Spleen (tissue), 7 donors: ENCODE measurements at regions not wholly inside any gene's neighbourhood (a gene's known extent, or its start where the extent isn't known, plus 50 kb on each side); places are given as distances from the start of the nearest gene placed in this dataset.

Experiments used
- CTCF ChIP-seq, 11 experiments: fragments of 200-600 bp in 7 of 11; fragments of 450-650 bp in 4 of 11; sonication (generic) in 4 of 11; IDR thresholded peaks in 8 of 11; conservative IDR thresholded peaks in 3 of 11; 1 replicate in 7 of 11; 2 replicates in 4 of 11; pipeline versions ENCODE4 v1.4.0 to v1.8.0; 2016 to 2021; ENCODE audit warnings: antibody characterized with exemption in 11 of 11, inconsistent platforms in 4 of 11, mild to moderate bottlenecking in 1 of 11
- POLR2A ChIP-seq, 3 donors: fragments of 450-650 bp; IDR thresholded peaks; one replicate each; pipeline ENCODE4 v1.5.1; 2017; ENCODE audit warnings: antibody characterized with exemption in 3 of 3, mild to moderate bottlenecking in 1 of 3
- POLR2AphosphoS5 ChIP-seq, 3 donors: sonication (generic); formaldehyde crosslinking; IDR thresholded peaks; one replicate each; pipeline ENCODE4 v1.5.1; 2017; ENCODE audit warnings: antibody characterized with exemption in 3 of 3
- donor health status: DM: no; HTN: no; CAD: no; lungs with moderate emphysema.
- donor health status: DM: no; HTN: no; CAD: no.
- donor health status: DM: no; HTN: no; CAD: no.

DNA sequence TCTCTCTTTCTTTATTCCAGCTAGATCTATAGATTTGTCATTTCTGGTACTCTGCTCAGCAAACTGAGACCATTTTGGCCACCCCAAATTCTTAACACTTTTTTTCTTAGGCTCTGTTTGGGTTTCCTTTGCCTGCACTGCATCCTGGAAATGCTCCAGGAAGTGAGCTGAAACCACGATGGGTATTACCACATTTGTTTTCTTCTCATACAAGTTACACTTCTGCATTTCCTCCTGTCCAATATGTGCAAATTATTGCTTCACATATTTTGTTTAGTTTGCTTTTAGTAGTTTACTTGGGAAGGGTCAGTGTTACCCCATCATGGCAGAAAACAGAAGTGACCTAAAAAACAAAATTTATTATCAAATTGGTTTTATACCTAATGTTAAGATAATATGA lies 498.6 kb upstream of the GRIN3A start:
- TF ChIP-seq POLR2A (IDR thresholded peaks at IDR 0.05) (no peak), CTCF (IDR thresholded peaks at IDR 0.05 in 8 of 11, conservative IDR thresholded peaks at IDR 0.05 in 3 of 11) (no peak), POLR2AphosphoS5 (IDR thresholded peaks at IDR 0.05) (no peak)
